CD14-positive monocyte (primary cell): ENCODE measurements at regions not wholly inside any gene's neighbourhood (a gene's known extent, or its start where the extent isn't known, plus 50 kb on each side); places are given as distances from the start of the nearest gene placed in this dataset.

ENCODE experiments used
- DNase-seq, 3 donors: peaks; one replicate each; pipeline ENCODE4 v3.0.0-alpha.2; 2011 to 2022
- H2AFZ ChIP-seq: 2 replicates; pipeline ENCODE4 v1.6.0; 2012; ENCODE audit warnings: mild to moderate bottlenecking, low read depth, low read length, inconsistent platforms; ENCODE audit not compliant: insufficient read depth, poor library complexity, severe bottlenecking
- H3K27ac ChIP-seq, 2 donors: 1 replicate in 1 of 2; 2 replicates in 1 of 2; pipeline ENCODE4 v1.5.1; 2012 to 2013; ENCODE audit warnings: low read length in 2 of 2, control low read depth in 1 of 2, inconsistent platforms in 1 of 2, low read depth in 1 of 2, mild to moderate bottlenecking in 1 of 2
- H3K27me3 ChIP-seq, 2 donors: one replicate each; pipeline versions ENCODE4 v1.6.0 to v1.6.1; 2011 to 2013; ENCODE audit warnings: low read length in 2 of 2; ENCODE audit not compliant: control insufficient read depth in 2 of 2, insufficient read depth in 2 of 2
- H3K36me3 ChIP-seq, 2 donors: replicated peaks in 1 of 2; 1 replicate in 1 of 2; 2 replicates in 1 of 2; pipeline versions ENCODE4 v1.5.1 to v1.6.1; 2012 to 2013; ENCODE audit warnings: low read length in 2 of 2, control low read depth in 1 of 2, inconsistent platforms in 1 of 2, mild to moderate bottlenecking in 1 of 2; ENCODE audit not compliant: insufficient read depth in 2 of 2, control insufficient read depth in 1 of 2
- H3K4me1 ChIP-seq, 2 donors: 1 replicate in 1 of 2; 2 replicates in 1 of 2; pipeline versions ENCODE4 v1.5.1 to v1.6.1; 2012 to 2013; ENCODE audit warnings: low read length in 2 of 2, control low read depth in 1 of 2, inconsistent platforms in 1 of 2, mild to moderate bottlenecking in 1 of 2, moderate library complexity in 1 of 2; ENCODE audit not compliant: insufficient read depth in 2 of 2, control insufficient read depth in 1 of 2
- H3K4me2 ChIP-seq: replicated peaks from 2 replicates; pipeline ENCODE3; 2012; ENCODE audit warnings: low read length, moderate library complexity, mild to moderate bottlenecking; ENCODE audit not compliant: poor library complexity, severe bottlenecking; ENCODE audit errors: extremely low read depth
- H3K4me3 ChIP-seq, 3 experiments: fragments of 200-600 bp in 1 of 3; sonication (generic) in 1 of 3; replicated peaks in 1 of 3; 1 replicate in 2 of 3; 2 replicates in 1 of 3; pipeline ENCODE4 v1.5.1; 2011 to 2013; ENCODE audit warnings: low read length in 3 of 3, mild to moderate bottlenecking in 3 of 3, control low read depth in 2 of 3, low read depth in 2 of 3, inconsistent platforms in 1 of 3, moderate library complexity in 1 of 3
- H3K79me2 ChIP-seq: 2 replicates; pipeline ENCODE4 v1.6.0; 2012; ENCODE audit warnings: mild to moderate bottlenecking, control low read depth, inconsistent platforms, low read length, moderate library complexity; ENCODE audit not compliant: insufficient read depth
- H3K9ac ChIP-seq: 2 replicates; pipeline ENCODE4 v1.6.0; 2017; ENCODE audit warnings: low read length, mild to moderate bottlenecking; ENCODE audit not compliant: insufficient read depth, poor library complexity, severe bottlenecking
- H3K9me3 ChIP-seq, 2 donors: replicated peaks in 1 of 2; 1 replicate in 1 of 2; 2 replicates in 1 of 2; pipeline versions ENCODE4 v1.5.1 to v1.6.1; 2012 to 2013; ENCODE audit warnings: low read length in 2 of 2, control low read depth in 1 of 2; ENCODE audit not compliant: control insufficient read depth in 1 of 2, insufficient read depth in 1 of 2
- H4K20me1 ChIP-seq: 2 replicates; pipeline ENCODE4 v1.6.0; 2012; ENCODE audit warnings: mild to moderate bottlenecking, low read length, control low read depth, moderate library complexity; ENCODE audit not compliant: insufficient read depth
- H3K27ac Mint-ChIP-seq, 7 donors: one replicate each; pipeline ENCODE4 v1.8.0; 2020; ENCODE audit warnings: mild to moderate bottlenecking in 7 of 7, mixed read lengths in 7 of 7, moderate library complexity in 6 of 7, inconsistent platforms in 2 of 7
- H3K27me3 Mint-ChIP-seq, 3 donors: one replicate each; pipeline ENCODE4 v1.8.0; 2021 to 2022; ENCODE audit warnings: low read depth in 3 of 3, mild to moderate bottlenecking in 3 of 3, mixed read lengths in 3 of 3, moderate library complexity in 3 of 3, inconsistent platforms in 1 of 3
- H3K36me3 Mint-ChIP-seq, 2 donors: one replicate each; pipeline ENCODE4 v1.8.0; 2020; ENCODE audit warnings: mixed read lengths in 2 of 2, inconsistent platforms in 1 of 2, mild to moderate bottlenecking in 1 of 2
- H3K4me1 Mint-ChIP-seq: one replicate; pipeline ENCODE4 v1.8.0; 2020; ENCODE audit warnings: mild to moderate bottlenecking, mixed read lengths
- H3K4me3 Mint-ChIP-seq, 2 donors: one replicate each; pipeline ENCODE4 v1.8.0; 2020; ENCODE audit warnings: mild to moderate bottlenecking in 2 of 2, mixed read lengths in 2 of 2, moderate library complexity in 1 of 2
- H3K9me3 Mint-ChIP-seq, 7 donors: one replicate each; pipeline ENCODE4 v1.8.0; 2020 to 2022; ENCODE audit warnings: mixed read lengths in 7 of 7, mild to moderate bottlenecking in 6 of 7, moderate library complexity in 6 of 7, inconsistent platforms in 2 of 7
- WGBS: methylation state at CpG from one replicate; pipeline ENCODE4 v1.1.5; 2013; ENCODE audit warnings: missing lambda C conversion rate; ENCODE audit not compliant: insufficient coverage; 5-methylcytosine and 5-hydroxymethylcytosine counted together
- intact Hi-C, 2 donors: fragments of 100-400 bp; cut with micrococcal nuclease; formaldehyde crosslinking; loops; one replicate each; pipeline versions ENCODE4 v1.15.0 to v1.15.1; 2023
- TF ChIP-seq, protein P1 (sequence below): fragments of 200-600 bp; IDR thresholded peaks from one replicate; pipeline ENCODE4 v1.8.0; 2022; ENCODE audit warnings: antibody characterized with exemption, mild to moderate bottlenecking

DNA sequence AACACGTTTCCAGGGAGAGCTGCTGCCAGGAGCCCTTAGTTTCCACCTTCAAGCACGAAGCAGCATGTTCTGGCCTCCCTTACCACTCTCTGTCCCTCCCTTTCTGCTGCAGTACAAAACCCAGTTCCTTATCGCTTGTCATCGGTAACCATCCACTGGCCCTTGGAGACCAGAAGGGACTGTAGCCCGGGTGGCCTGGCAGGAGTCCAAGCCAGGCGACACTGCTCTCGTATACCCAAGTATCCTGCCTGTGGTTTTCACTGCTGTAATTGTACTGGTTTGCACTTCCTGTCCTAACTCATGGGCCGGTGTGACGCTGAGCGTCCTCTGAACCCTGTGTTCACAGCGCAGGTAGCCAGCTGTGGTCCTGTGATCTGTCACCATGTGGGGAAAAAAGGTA is 81.1 kb downstream of the MAF start:
- Mint-ChIP-seq H3K36me3 (no peaks in the 10 kb centered on the region), H3K4me3 (peak overlapping the region; percentile 47 to 83), H3K9me3 (peaks cover 0 to 3% (median 0%) of the 10 kb centered on the region in 7 donors), H3K27me3 (peaks cover 37 to 53% (median 41%) of the 10 kb centered on the region in 3 donors), H3K4me1 (peaks cover 17% of the 10 kb centered on the region), H3K27ac (peak overlapping the region in 3 of 7 donors; percentile 20 to 43 (median 32))
- Histone ChIP-seq H2AFZ (no peak overlapping the region), H3K9me3 (no peaks in the 10 kb centered on the region), H4K20me1 (no peaks in the 10 kb centered on the region), H3K27ac (no peak overlapping the region), H3K4me1 (peaks cover 10 to 18% of the 10 kb centered on the region in 2 donors), H3K9ac (no peak overlapping the region), H3K4me2 (peak overlapping the region; percentile 4), H3K79me2 (no peaks in the 10 kb centered on the region), H3K36me3 (no peaks in the 10 kb centered on the region), H3K4me3 (peak overlapping the region in 1 of 3 experiments; percentile 2), H3K27me3 (peaks cover 19 to 50% of the 10 kb centered on the region in 2 donors)
- DNase-seq = peak; percentile 53 to 66 (median 59)
- TF ChIP-seq, protein P1, sequence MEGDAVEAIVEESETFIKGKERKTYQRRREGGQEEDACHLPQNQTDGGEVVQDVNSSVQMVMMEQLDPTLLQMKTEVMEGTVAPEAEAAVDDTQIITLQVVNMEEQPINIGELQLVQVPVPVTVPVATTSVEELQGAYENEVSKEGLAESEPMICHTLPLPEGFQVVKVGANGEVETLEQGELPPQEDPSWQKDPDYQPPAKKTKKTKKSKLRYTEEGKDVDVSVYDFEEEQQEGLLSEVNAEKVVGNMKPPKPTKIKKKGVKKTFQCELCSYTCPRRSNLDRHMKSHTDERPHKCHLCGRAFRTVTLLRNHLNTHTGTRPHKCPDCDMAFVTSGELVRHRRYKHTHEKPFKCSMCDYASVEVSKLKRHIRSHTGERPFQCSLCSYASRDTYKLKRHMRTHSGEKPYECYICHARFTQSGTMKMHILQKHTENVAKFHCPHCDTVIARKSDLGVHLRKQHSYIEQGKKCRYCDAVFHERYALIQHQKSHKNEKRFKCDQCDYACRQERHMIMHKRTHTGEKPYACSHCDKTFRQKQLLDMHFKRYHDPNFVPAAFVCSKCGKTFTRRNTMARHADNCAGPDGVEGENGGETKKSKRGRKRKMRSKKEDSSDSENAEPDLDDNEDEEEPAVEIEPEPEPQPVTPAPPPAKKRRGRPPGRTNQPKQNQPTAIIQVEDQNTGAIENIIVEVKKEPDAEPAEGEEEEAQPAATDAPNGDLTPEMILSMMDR = no peak
- WGBS = 0% methylated on average over 11 of the region's 11 CpGs
- intact Hi-C loops = no loop called here

DNA sequence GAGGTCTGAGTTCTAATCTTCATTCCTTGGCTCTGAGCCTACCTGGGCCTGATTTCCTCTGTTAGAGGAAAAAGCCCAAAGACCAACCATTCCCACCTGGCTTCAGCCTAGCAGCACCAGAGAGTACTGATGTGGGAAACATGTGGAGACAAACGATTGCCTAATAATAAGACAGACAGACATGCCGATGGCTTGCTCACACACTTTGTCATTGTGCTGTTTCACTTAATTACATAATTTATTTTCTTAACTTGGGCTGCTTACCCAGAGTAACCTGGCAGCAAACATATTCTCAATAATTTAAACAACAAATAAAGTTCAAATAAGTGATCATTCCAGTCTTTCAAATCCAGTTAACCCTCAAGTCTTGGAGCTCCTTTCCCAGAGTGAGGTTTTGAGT is 83.4 kb downstream of the MAF start:
- no peak overlapping the region for H3K27ac Mint-ChIP-seq
- H3K27ac ChIP-seq = no peak overlapping the region
- intact Hi-C loops = no loop called here

More for the DNA sequence above, 83.4 kb downstream of the MAF start:
- TF ChIP-seq, protein P1 = no peak
- DNase-seq = no peak
- WGBS = 0% methylated on average over 1 of the region's 2 CpGs
- H3K27me3 Mint-ChIP-seq = peaks cover 37 to 45% (median 39%) of the 10 kb centered on the region in 3 donors
- no peaks in the 10 kb centered on the region for H3K36me3 Mint-ChIP-seq
- H3K4me1 Mint-ChIP-seq = peaks cover 17% of the 10 kb centered on the region
- H2AFZ ChIP-seq = no peak overlapping the region
- no peaks in the 10 kb centered on the region for H3K9me3 ChIP-seq
- no peak overlapping the region for H3K9ac ChIP-seq
- H3K9me3 Mint-ChIP-seq = peaks cover 0 to 3% (median 0%) of the 10 kb centered on the region in 7 donors
- H3K4me2 ChIP-seq = no peak overlapping the region
- peak overlapping the region in 1 of 2 donors; percentile 46 for H3K4me3 Mint-ChIP-seq
- H3K36me3 ChIP-seq = no peaks in the 10 kb centered on the region
- H3K79me2 ChIP-seq = no peaks in the 10 kb centered on the region
- no peak overlapping the region for H3K4me3 ChIP-seq
- peaks cover 10 to 18% of the 10 kb centered on the region in 2 donors for H3K4me1 ChIP-seq
- no peaks in the 10 kb centered on the region for H4K20me1 ChIP-seq
- peaks cover 13 to 34% of the 10 kb centered on the region in 2 donors for H3K27me3 ChIP-seq
